Gastroesophageal sphincter (tissue), 3 donors: ENCODE measurements at regions not wholly inside any gene's neighbourhood (a gene's known extent, or its start where the extent isn't known, plus 50 kb on each side); places are given as distances from the start of the nearest gene placed in this dataset.

Experiments used
- POLR2A ChIP-seq, 2 donors: fragments of 450-650 bp; IDR thresholded peaks; one replicate each; pipeline ENCODE4 v1.6.1; 2017; ENCODE audit warnings: antibody characterized with exemption in 2 of 2, mild to moderate bottlenecking in 2 of 2, moderate library complexity in 1 of 2
- POLR2AphosphoS5 ChIP-seq: sonication (generic); formaldehyde crosslinking; IDR thresholded peaks from one replicate; pipeline ENCODE4 v1.6.1; 2017; ENCODE audit warnings: antibody characterized with exemption
- TF ChIP-seq, protein P1 (sequence below), 4 experiments: fragments of 200-600 bp in 2 of 4; fragments of 450-650 bp in 2 of 4; sonication (generic) in 1 of 4; IDR thresholded peaks; one replicate each; pipeline ENCODE4 v1.5.1; 2017 to 2019; ENCODE audit warnings: antibody characterized with exemption in 4 of 4, mild to moderate bottlenecking in 2 of 4, moderate library complexity in 2 of 4

DNA sequence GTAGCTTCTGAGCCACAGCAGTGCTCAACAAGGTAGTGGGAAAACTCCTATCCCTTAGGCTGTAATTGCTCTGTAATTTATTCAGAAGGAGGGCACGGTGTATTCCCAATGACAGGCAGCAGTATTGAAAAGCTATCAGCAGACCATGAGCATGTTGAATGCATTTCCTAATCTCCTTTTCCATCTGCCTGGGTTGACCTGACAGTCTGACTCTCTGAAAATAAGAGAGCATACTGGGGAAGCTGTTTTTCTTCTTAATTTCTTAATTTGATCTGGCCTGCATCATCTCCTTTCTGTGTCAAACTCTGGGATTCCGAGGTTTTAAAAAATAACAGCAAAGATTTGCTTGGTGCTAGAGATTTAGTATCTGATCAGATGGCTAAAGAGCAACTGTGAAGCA, 88.1 kb upstream of the SLC35F3 start:
- TF ChIP-seq, protein P1, sequence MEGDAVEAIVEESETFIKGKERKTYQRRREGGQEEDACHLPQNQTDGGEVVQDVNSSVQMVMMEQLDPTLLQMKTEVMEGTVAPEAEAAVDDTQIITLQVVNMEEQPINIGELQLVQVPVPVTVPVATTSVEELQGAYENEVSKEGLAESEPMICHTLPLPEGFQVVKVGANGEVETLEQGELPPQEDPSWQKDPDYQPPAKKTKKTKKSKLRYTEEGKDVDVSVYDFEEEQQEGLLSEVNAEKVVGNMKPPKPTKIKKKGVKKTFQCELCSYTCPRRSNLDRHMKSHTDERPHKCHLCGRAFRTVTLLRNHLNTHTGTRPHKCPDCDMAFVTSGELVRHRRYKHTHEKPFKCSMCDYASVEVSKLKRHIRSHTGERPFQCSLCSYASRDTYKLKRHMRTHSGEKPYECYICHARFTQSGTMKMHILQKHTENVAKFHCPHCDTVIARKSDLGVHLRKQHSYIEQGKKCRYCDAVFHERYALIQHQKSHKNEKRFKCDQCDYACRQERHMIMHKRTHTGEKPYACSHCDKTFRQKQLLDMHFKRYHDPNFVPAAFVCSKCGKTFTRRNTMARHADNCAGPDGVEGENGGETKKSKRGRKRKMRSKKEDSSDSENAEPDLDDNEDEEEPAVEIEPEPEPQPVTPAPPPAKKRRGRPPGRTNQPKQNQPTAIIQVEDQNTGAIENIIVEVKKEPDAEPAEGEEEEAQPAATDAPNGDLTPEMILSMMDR (IDR thresholded peaks at IDR 0.05), result no peak
- TF ChIP-seq POLR2AphosphoS5, result no peak
- TF ChIP-seq POLR2A (IDR thresholded peaks at IDR 0.05), result no peak
